Peyer's patch (tissue), 4 donors: ENCODE measurements at regions not wholly inside any gene's neighbourhood (a gene's known extent, or its start where the extent isn't known, plus 50 kb on each side); places are given as distances from the start of the nearest gene placed in this dataset.
"Not testable (repeated sequence)": the region's sequence is repeated elsewhere in the genome, so short reads cannot be mapped to it uniquely, and the experiment has no call there.

ENCODE experiments used
- DNase-seq, 3 donors: peaks; one replicate each; pipeline ENCODE4 v3.0.0-alpha.2; 2017 to 2019
- H3K27ac ChIP-seq, 4 donors: fragments of 200-600 bp; sonication (generic); one replicate each; pipeline ENCODE4 v1.5.1; 2016 to 2019
- H3K27me3 ChIP-seq, 2 donors: fragments of 200-600 bp; sonication (generic); one replicate each; pipeline ENCODE4 v1.5.1; 2019
- H3K36me3 ChIP-seq, 3 donors: fragments of 200-600 bp; sonication (generic); one replicate each; pipeline ENCODE4 v1.5.1; 2016 to 2019
- H3K4me1 ChIP-seq, 4 donors: fragments of 200-600 bp; sonication (generic); one replicate each; pipeline ENCODE4 v1.5.1; 2016 to 2019
- H3K4me3 ChIP-seq, 4 donors: fragments of 200-600 bp; sonication (generic); 1 replicate in 3 of 4; 2 replicates in 1 of 4; pipeline ENCODE4 v1.5.1; 2016 to 2019; ENCODE audit warnings: mild to moderate bottlenecking in 1 of 4
- H3K9me3 ChIP-seq, 4 donors: fragments of 200-600 bp; sonication (generic); one replicate each; pipeline ENCODE4 v1.5.1; 2016 to 2019; ENCODE audit warnings: mild to moderate bottlenecking in 1 of 4

DNA sequence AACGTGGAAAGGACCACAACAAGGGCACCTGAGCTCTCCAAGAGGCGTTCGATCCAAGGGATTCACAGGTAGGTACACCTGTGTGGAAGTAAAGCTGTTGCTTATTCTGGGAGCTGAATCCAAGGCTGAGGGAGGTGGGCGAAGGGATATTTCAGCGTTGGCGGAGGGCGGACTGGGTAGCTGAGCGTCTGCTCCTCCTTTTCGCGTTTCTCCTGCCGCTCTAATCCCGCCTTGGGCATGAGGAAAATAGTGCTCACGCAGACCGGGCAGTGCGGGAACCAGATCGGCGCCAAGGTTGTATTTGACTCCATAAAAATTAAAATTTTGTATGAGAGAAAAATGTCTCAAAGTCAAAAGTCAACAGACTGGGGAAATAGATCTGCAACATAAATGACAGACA, 3966.2 kb upstream of the OR11H1 start:
- H3K27ac ChIP-seq, H3K27me3 ChIP-seq, H3K36me3 ChIP-seq, H3K4me1 ChIP-seq, H3K4me3 ChIP-seq, H3K9me3 ChIP-seq, DNase-seq: not testable (repeated sequence)

DNA sequence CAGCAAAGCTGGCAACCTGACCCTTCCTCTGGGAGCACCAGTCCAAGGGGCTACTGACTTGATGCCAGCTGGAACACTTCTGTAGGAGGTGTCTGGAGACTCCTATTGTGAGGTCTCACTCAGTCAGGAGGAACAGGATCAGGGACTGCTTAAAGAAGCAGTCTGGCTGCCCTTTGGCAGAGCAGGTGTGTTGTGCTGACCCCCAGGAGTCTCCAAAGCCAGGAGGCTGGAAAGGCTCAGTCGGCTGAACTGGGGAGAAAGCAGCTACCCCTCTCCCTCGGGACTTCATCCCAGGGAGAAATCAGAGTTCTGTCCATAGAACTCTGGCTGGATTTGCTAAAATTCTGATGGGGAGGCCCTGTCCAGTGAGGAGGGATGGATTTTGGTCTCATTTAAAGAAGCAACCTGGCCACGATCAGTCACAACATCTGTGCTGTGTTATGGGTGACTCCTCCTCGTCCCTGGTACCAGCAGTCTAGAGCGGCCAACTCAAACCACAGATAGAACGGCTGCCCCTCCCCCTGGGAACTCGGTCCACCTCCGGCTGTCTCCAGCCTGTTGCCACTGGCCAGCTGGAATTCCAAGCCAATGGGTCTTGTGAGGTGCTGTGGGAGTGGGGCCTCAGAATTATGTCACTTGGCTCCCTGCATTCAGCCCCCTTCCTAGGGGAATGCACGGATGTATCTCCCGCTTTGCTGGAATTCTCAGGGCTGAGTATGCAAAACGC, 3959.0 kb upstream of the OR11H1 start:
- H3K27me3 ChIP-seq, H3K4me3 ChIP-seq, H3K36me3 ChIP-seq, DNase-seq, H3K4me1 ChIP-seq, H3K27ac ChIP-seq: not testable (repeated sequence)
- H3K9me3 ChIP-seq = peaks cover 0 to 36% (median 6%) of the 10 kb centered on the region in 4 donors

- DNase-seq, H3K4me1 ChIP-seq, H3K27ac ChIP-seq, H3K36me3 ChIP-seq, H3K4me3 ChIP-seq, H3K27me3 ChIP-seq: not testable (repeated sequence)
- H3K9me3 ChIP-seq = peaks cover 0 to 41% (median 6%) of the 10 kb centered on the region in 4 donors
Measured at GRCh38 chr22:11569564-11569940, 3958.4 kb upstream of the OR11H1 start.

DNA sequence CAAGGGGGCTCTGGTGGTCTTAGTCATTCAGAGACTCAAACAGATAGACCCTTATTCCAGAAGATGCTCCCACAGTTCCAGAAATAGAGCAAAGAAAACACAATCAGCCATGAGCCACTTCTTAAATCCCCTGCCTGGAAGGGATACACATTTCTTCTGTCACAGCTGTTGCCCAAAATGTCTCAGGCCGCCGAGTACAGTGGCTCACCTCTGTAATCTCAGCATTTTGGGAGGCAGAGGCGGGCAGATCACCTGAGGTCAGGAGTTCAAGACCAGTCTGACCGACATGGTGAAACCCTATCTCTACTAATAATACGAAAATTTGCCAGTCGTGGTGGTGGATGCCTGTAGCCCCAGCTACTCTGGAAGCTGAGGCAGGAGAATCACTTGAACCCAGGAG, 3954.8 kb upstream of the OR11H1 start:
- H3K36me3 ChIP-seq, H3K27me3 ChIP-seq, DNase-seq, H3K4me1 ChIP-seq, H3K4me3 ChIP-seq, H3K27ac ChIP-seq: not testable (repeated sequence)
- peaks cover 0 to 63% (median 9%) of the 10 kb centered on the region in 4 donors for H3K9me3 ChIP-seq

- H3K4me3 ChIP-seq, H3K36me3 ChIP-seq, H3K4me1 ChIP-seq, H3K27ac ChIP-seq, DNase-seq, H3K27me3 ChIP-seq: not testable (repeated sequence)
- H3K9me3 ChIP-seq = peaks cover 0 to 59% (median 8%) of the 10 kb centered on the region in 4 donors
Measured at GRCh38 chr22:11574231-11574630, 3953.8 kb upstream of the OR11H1 start.

DNA sequence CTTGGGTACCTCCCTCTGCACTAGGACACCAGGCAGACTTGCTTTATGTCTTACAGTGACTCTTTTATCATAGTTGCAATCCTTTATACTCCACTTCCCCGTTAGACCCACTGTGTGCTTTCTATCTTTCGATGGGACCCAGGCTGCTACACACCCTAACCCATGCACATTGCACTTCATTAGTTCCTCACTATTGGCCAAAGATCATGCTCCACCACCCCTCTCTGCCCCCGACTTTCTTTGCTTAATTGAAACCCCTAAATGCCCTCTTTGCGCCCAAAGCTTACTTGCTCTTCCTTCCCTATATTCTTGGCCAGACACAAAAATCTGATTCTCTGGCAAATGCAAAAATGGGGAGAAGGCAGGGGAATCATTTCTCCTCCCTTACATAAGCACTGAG, 3953.3 kb upstream of the OR11H1 start:
- not testable (repeated sequence) for H3K27me3 ChIP-seq, H3K36me3 ChIP-seq, H3K4me3 ChIP-seq, H3K27ac ChIP-seq, DNase-seq, H3K4me1 ChIP-seq
- H3K9me3 ChIP-seq = peaks cover 0 to 55% (median 7%) of the 10 kb centered on the region in 4 donors

GRCh38 chr22:11576740-11577139, 3951.3 kb upstream of the OR11H1 start:
- not testable (repeated sequence) for H3K4me3 ChIP-seq

GRCh38 chr22:11578115-11578514, 3949.9 kb upstream of the OR11H1 start:
- not testable (repeated sequence) for H3K27me3 ChIP-seq, H3K4me3 ChIP-seq, H3K36me3 ChIP-seq, H3K27ac ChIP-seq, H3K4me1 ChIP-seq, DNase-seq
- H3K9me3 ChIP-seq = peaks cover 0 to 61% (median 6%) of the 10 kb centered on the region in 4 donors

More at GRCh38 chr22:11576740-11577139, 3951.3 kb upstream of the OR11H1 start:
- DNase-seq, H3K36me3 ChIP-seq, H3K27ac ChIP-seq, H3K4me1 ChIP-seq, H3K27me3 ChIP-seq: not testable (repeated sequence)
- H3K9me3 ChIP-seq = peaks cover 0 to 62% (median 9%) of the 10 kb centered on the region in 4 donors

GRCh38 chr22:11578551-11578950, 3949.4 kb upstream of the OR11H1 start:
- H3K36me3 ChIP-seq, H3K27ac ChIP-seq, DNase-seq, H3K27me3 ChIP-seq, H3K4me3 ChIP-seq, H3K4me1 ChIP-seq: not testable (repeated sequence)
- H3K9me3 ChIP-seq = peaks cover 0 to 57% (median 5%) of the 10 kb centered on the region in 4 donors

- H3K4me3 ChIP-seq, DNase-seq, H3K4me1 ChIP-seq, H3K27me3 ChIP-seq, H3K36me3 ChIP-seq, H3K27ac ChIP-seq: not testable (repeated sequence)
- H3K9me3 ChIP-seq = peaks cover 0 to 47% (median 5%) of the 10 kb centered on the region in 4 donors
Measured at GRCh38 chr22:11582048-11582447, 3945.9 kb upstream of the OR11H1 start.

DNA sequence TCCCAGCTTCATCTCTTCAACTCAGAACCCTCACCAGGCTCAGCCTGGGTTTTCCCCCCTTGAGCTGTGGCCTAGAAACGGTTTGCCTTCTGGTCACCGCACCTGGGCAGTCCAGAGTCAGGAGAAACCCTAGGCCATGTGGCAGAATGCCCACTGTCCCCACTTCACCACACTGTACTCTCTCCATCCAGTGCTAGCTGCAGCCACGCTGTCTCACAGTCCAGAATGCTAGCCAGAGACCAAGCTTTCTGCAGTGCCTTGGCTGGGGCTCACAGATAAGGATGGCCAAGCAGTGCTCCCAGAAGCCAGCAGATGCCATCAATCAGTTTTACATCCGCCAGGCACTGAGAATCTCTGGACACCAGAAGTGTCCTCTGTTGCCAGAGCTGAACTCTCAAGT, 3943.8 kb upstream of the OR11H1 start:
- not testable (repeated sequence) for H3K27me3 ChIP-seq, H3K4me1 ChIP-seq, H3K36me3 ChIP-seq, DNase-seq, H3K27ac ChIP-seq, H3K4me3 ChIP-seq
- peaks cover 0 to 39% (median 5%) of the 10 kb centered on the region in 4 donors for H3K9me3 ChIP-seq

DNA sequence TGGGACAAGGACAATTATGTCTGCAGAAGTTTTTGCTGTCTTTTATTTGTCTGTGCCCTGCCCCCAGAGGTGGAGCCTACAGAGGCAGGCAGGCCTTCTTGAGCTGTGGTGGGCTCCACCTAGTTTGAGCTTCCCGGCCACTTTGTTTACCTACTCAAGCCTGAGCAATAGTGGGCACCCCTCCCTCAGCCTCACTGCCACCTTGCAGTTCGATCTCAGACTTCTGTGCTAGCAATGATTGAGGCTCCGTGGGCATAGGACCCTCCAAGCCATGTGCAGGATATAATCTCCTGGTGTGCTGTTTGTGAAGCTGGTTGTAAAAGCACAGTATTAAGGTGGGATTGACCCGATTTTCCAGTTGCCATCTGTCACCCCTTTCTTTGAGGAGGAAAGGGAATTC, 3933.4 kb upstream of the OR11H1 start:
- not testable (repeated sequence) for H3K27me3 ChIP-seq, H3K36me3 ChIP-seq, H3K4me1 ChIP-seq, H3K4me3 ChIP-seq, H3K27ac ChIP-seq, DNase-seq
- H3K9me3 ChIP-seq = peaks cover 0 to 34% (median 7%) of the 10 kb centered on the region in 4 donors

DNA sequence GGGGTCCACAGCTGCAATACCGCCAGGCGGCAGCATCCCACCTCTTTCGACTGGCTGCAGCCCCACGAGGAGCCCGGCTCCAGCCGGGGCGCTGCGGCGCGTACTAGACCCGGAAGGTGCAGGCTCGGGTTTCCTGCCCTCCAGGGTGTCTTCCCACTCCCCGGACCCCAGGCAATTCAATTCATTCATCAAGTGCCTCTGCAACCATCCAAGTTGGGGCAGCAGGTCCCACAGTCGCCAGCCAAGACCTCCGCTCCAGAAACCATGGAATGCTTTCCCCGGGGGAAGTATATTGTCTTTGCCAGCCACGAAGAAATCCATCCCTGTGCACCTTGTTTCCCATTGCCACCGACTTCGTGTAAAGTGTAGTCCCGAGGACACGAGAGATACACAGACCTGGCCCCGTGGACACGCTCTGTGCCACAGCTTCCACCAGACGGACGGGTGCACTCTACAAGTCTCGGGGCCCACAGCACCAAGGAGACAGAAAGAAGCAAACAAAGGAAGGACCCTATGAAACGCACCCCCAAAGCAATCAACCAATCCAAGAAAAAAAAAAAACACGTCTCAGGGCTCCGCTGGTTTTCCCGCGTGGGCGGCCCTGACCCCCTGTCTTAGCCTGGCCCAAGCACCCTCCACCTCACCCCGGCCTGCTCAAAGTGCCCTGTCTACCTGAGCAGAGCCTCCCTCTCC, 3930.2 kb upstream of the OR11H1 start:
- not testable (repeated sequence) for H3K27me3 ChIP-seq, H3K27ac ChIP-seq, H3K4me3 ChIP-seq, H3K36me3 ChIP-seq, H3K4me1 ChIP-seq
- peaks cover 0 to 50% (median 9%) of the 10 kb centered on the region in 4 donors for H3K9me3 ChIP-seq
- DNase-seq = peak in 1 of 3 donors; percentile 42
